Fibroblast of the aortic adventitia (primary cell): ENCODE measurements at regions not wholly inside any gene's neighbourhood (a gene's known extent, or its start where the extent isn't known, plus 50 kb on each side); places are given as distances from the start of the nearest gene placed in this dataset.
A peak's percentile ranks its signal among the peaks of the same experiment; 100 is the strongest.
"Not testable (repeated sequence)": the region's sequence is repeated elsewhere in the genome, so short reads cannot be mapped to it uniquely, and the experiment has no call there.

ENCODE experiments used
- DNase-seq: peaks from one replicate; pipeline ENCODE4 v3.0.0-alpha.2; 2010; ENCODE audit warnings: low read depth
- H3K4me3 ChIP-seq: 2 replicates; pipeline ENCODE4 v1.5.1; 2011; ENCODE audit warnings: low read depth, mild to moderate bottlenecking, control low read depth, low read length, moderate library complexity
- TF ChIP-seq, protein P1 (sequence below): IDR thresholded peaks from 2 replicates; pipeline ENCODE4 v1.5.1; 2011; ENCODE audit warnings: mild to moderate bottlenecking, low read length, control low read depth, inconsistent platforms; ENCODE audit not compliant: insufficient read depth

GRCh38 chr1:98113811-98114210 is 193.0 kb upstream of the DPYD start:
- DNase-seq, result no peak
- TF ChIP-seq, protein P1, sequence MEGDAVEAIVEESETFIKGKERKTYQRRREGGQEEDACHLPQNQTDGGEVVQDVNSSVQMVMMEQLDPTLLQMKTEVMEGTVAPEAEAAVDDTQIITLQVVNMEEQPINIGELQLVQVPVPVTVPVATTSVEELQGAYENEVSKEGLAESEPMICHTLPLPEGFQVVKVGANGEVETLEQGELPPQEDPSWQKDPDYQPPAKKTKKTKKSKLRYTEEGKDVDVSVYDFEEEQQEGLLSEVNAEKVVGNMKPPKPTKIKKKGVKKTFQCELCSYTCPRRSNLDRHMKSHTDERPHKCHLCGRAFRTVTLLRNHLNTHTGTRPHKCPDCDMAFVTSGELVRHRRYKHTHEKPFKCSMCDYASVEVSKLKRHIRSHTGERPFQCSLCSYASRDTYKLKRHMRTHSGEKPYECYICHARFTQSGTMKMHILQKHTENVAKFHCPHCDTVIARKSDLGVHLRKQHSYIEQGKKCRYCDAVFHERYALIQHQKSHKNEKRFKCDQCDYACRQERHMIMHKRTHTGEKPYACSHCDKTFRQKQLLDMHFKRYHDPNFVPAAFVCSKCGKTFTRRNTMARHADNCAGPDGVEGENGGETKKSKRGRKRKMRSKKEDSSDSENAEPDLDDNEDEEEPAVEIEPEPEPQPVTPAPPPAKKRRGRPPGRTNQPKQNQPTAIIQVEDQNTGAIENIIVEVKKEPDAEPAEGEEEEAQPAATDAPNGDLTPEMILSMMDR, result no peak

GRCh38 chr1:98112626-98113025 is 191.8 kb upstream of the DPYD start:
- DNase-seq, result no peak
- TF ChIP-seq, protein P1, result no peak
- no peak overlapping the region for H3K4me3 ChIP-seq

More at GRCh38 chr1:98113811-98114210, 193.0 kb upstream of the DPYD start:
- H3K4me3 ChIP-seq, result no peak overlapping the region

DNA sequence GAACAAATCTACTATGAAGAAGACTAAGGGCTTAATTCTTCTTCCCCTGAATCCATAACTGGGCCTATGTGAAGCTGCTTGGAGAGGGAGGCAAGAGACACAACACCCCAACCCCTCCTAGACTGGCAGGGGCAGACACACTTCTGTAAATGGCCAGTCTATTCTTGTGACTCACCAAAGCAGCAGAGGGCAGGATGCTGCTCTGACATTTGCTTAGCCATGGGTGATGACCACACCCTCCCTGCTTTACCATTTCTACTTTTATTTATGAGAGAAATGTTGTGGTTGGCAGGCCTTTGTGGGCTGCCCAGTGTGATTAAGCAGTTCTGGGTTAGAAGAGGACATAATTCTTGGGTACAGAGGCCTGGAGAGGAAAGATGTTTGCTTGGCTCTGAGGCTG is 189.8 kb upstream of the DPYD start:
- TF ChIP-seq, protein P1, result no peak
- no peak overlapping the region for H3K4me3 ChIP-seq
- DNase-seq, result peak; percentile 50

DNA sequence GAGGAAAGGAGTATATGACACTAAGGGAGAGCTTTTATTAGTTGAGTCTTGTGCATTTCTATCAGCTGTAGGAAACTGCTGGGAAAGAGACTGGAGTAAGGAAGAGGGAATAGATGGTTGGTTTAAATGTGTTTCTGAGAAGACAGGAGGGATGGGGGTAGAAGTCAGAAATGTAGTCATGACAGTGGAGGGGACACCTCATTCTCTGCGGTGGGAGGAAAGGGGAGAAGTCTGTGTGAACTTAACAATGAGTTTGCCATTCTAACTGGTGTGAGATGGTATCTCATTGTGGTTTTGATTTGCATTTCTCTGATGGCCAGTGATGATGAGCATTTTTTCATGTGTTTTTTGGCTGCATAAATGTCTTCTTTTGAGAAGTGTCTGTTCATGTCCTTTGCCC is 187.5 kb upstream of the DPYD start:
- DNase-seq, H3K4me3 ChIP-seq: not testable (repeated sequence)

DNA sequence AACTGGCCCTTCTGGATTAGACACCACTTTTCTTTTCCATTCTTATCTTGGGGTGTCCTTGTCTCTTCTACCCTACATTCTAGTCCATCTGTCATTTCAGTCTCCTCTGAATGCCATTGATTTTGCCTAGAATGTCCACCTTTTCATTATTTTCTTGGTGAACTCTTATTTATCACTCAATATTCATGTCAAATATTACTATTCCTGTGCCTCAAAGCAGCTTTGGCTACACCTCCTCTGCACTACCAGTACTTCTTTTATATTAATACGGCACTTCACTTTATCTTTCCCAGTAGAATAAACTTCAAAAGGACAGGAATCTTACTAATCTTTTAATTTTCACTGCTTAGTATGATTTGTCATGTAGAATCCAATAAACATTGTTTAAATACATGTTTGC is 186.4 kb upstream of the DPYD start:
- TF ChIP-seq, protein P1, result no peak
- H3K4me3 ChIP-seq, result no peak overlapping the region
- no peak for DNase-seq

DNA sequence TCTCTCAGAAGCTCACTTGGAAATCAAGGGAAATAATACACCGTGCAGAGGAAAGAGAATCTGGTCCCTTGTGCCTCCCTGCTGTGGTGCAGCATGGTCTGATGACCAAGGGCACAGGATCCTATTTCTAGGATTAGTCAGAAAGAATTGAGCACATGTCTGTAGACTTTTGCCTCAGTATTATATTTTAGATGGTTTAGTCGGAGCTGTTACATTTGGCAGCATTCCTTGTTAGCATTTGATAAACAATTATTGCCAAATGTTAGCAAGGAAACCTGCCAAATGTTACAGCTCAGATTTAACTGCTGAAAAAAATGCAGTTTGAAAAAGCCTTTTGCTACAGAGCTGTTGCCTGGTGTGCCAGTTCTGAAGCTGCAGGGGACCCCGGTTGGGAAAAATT is 183.5 kb upstream of the DPYD start:
- H3K4me3 ChIP-seq, result no peak overlapping the region
- DNase-seq, result peak; percentile 94
- TF ChIP-seq, protein P1, result no peak

DNA sequence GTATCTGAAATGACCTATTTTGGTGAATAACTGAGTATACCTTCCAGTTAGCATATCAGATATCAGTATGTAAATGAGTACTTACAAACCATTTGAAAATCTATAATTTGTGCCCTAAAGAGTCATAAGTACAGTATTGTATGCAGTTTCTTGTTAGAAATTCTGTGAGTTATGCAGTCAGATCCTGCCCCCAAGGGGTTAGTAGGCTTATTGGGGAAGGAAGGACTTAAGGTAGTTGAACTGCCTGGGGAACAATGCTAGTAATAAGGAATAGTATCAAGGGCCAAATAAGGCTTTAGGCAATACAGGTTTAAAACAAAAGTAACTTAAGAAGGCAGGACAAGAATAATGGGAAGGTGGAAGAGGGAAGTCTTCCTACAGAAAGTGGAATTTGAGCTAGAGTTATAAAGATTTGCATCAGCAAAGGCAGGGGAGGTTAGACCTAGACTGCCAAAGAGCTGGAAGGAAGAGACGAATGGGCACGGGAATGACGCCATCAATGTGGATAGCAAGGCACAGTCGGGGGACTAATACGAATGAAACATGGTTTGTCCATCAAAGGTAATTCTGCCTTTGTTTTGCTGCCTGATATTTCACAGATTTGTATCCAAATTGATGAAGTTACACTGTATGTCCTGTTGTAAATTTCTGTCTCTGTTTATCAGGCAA is 182.9 kb upstream of the DPYD start:
- peak; percentile 51 for DNase-seq
- no peak overlapping the region for H3K4me3 ChIP-seq
- TF ChIP-seq, protein P1, result no peak
